Ascending aorta (tissue), 2 donors: ENCODE measurements at regions not wholly inside any gene's neighbourhood (a gene's known extent, or its start where the extent isn't known, plus 50 kb on each side); places are given as distances from the start of the nearest gene placed in this dataset.

ENCODE experiments used
- DNase-seq, 2 donors: peaks; one replicate each; pipeline ENCODE4 v3.0.0-alpha.2; 2019; ENCODE audit warnings: low spot score in 2 of 2
- H3K27ac ChIP-seq, 2 donors: fragments of 200-600 bp; sonication (generic); one replicate each; pipeline ENCODE4 v1.5.1; 2016 to 2017; ENCODE audit warnings: mild to moderate bottlenecking in 1 of 2
- H3K27me3 ChIP-seq: fragments of 200-600 bp; sonication (generic); one replicate; pipeline ENCODE4 v1.5.1; 2017
- H3K36me3 ChIP-seq, 2 donors: fragments of 200-600 bp; sonication (generic); one replicate each; pipeline ENCODE4 v1.5.1; 2016
- H3K4me1 ChIP-seq, 2 donors: fragments of 200-600 bp; sonication (generic); one replicate each; pipeline ENCODE4 v1.5.1; 2016 to 2017; ENCODE audit warnings: mild to moderate bottlenecking in 1 of 2
- H3K4me3 ChIP-seq, 2 donors: fragments of 200-600 bp; sonication (generic); one replicate each; pipeline ENCODE4 v1.5.1; 2016 to 2017; ENCODE audit warnings: mild to moderate bottlenecking in 1 of 2
- H3K9me3 ChIP-seq, 2 donors: fragments of 200-600 bp; sonication (generic); one replicate each; pipeline ENCODE4 v1.5.1; 2016
- CTCF ChIP-seq, 3 experiments: fragments of 200-600 bp in 2 of 3; fragments of 450-650 bp in 1 of 3; sonication (generic) in 2 of 3; IDR thresholded peaks; one replicate each; pipeline ENCODE4 v1.5.1; 2016 to 2019; ENCODE audit warnings: antibody characterized with exemption in 3 of 3, mild to moderate bottlenecking in 1 of 3, moderate library complexity in 1 of 3
- intact Hi-C: fragments of 100-400 bp; cut with DNase I; formaldehyde crosslinking; loops from one replicate; pipeline ENCODE4 v1.15.1; 2023

GRCh38 chr13:68110178-68110768 lies 880.1 kb upstream of the PCDH9 start:
- H3K9me3 ChIP-seq: peaks cover 0 to 8% of the 10 kb centered on the region in 2 donors
- H3K36me3 ChIP-seq: no peaks in the 10 kb centered on the region
- intact Hi-C loops: no loop called here
- no peak for DNase-seq
- no peak overlapping the region for H3K27ac ChIP-seq
- no peak for TF ChIP-seq CTCF (IDR thresholded peaks at IDR 0.05)
- H3K27me3 ChIP-seq: no peaks in the 10 kb centered on the region
- no peaks in the 10 kb centered on the region for H3K4me1 ChIP-seq
- no peak overlapping the region for H3K4me3 ChIP-seq

GRCh38 chr13:68107667-68108066 lies 877.5 kb upstream of the PCDH9 start:
- no peak for TF ChIP-seq CTCF (IDR thresholded peaks at IDR 0.05)
- intact Hi-C loops: no loop called here

GRCh38 chr13:68099631-68100030 lies 869.5 kb upstream of the PCDH9 start:
- Histone ChIP-seq H3K27ac (no peak overlapping the region), H3K27me3 (no peaks in the 10 kb centered on the region), H3K4me1 (no peaks in the 10 kb centered on the region), H3K36me3 (no peaks in the 10 kb centered on the region), H3K9me3 (no peaks in the 10 kb centered on the region), H3K4me3 (no peak overlapping the region)
- no peak for DNase-seq
- no peak for TF ChIP-seq CTCF (IDR thresholded peaks at IDR 0.05)
- intact Hi-C loops: no loop called here

More at GRCh38 chr13:68107667-68108066, 877.5 kb upstream of the PCDH9 start:
- peak in 1 of 2 donors; percentile 55 for DNase-seq
- Histone ChIP-seq H3K4me1 (no peaks in the 10 kb centered on the region), H3K27ac (no peak overlapping the region), H3K36me3 (no peaks in the 10 kb centered on the region), H3K9me3 (peaks cover 0 to 8% of the 10 kb centered on the region in 2 donors), H3K27me3 (no peaks in the 10 kb centered on the region), H3K4me3 (no peak overlapping the region)

- intact Hi-C loops: no loop called here
- H3K27me3 ChIP-seq: no peaks in the 10 kb centered on the region
- no peak overlapping the region for H3K27ac ChIP-seq
- TF ChIP-seq CTCF (IDR thresholded peaks at IDR 0.05): no peak
- no peaks in the 10 kb centered on the region for H3K36me3 ChIP-seq
- no peak for DNase-seq
- H3K4me3 ChIP-seq: no peak overlapping the region
- H3K4me1 ChIP-seq: no peaks in the 10 kb centered on the region
- no peaks in the 10 kb centered on the region for H3K9me3 ChIP-seq
Measured at GRCh38 chr13:68081061-68081460, 850.9 kb upstream of the PCDH9 start.

- no peak overlapping the region for H3K27ac ChIP-seq
- TF ChIP-seq CTCF (IDR thresholded peaks at IDR 0.05): no peak
- H3K4me1 ChIP-seq: no peaks in the 10 kb centered on the region
- no peaks in the 10 kb centered on the region for H3K27me3 ChIP-seq
- H3K4me3 ChIP-seq: no peak overlapping the region
- H3K9me3 ChIP-seq: no peaks in the 10 kb centered on the region
- no peaks in the 10 kb centered on the region for H3K36me3 ChIP-seq
- no peak for DNase-seq
- intact Hi-C loops: no loop called here
Measured at GRCh38 chr13:68078874-68079273, 848.7 kb upstream of the PCDH9 start.

- H3K9me3 ChIP-seq: no peaks in the 10 kb centered on the region
- intact Hi-C loops: no loop called here
- H3K4me1 ChIP-seq: no peaks in the 10 kb centered on the region
- H3K36me3 ChIP-seq: no peaks in the 10 kb centered on the region
- DNase-seq: no peak
- H3K27me3 ChIP-seq: no peaks in the 10 kb centered on the region
- no peak overlapping the region for H3K4me3 ChIP-seq
- TF ChIP-seq CTCF (IDR thresholded peaks at IDR 0.05): no peak
- H3K27ac ChIP-seq: no peak overlapping the region
Measured at GRCh38 chr13:68078469-68078868, 848.3 kb upstream of the PCDH9 start.
